ENCODE measurements at regions not wholly inside any gene's neighbourhood (a gene's known extent, or its start where the extent isn't known, plus 50 kb on each side); places are given as distances from the start of the nearest gene placed in this dataset.
"Not testable (repeated sequence)": the region's sequence is repeated elsewhere in the genome, so short reads cannot be mapped to it uniquely, and the experiment has no call there.

DNA sequence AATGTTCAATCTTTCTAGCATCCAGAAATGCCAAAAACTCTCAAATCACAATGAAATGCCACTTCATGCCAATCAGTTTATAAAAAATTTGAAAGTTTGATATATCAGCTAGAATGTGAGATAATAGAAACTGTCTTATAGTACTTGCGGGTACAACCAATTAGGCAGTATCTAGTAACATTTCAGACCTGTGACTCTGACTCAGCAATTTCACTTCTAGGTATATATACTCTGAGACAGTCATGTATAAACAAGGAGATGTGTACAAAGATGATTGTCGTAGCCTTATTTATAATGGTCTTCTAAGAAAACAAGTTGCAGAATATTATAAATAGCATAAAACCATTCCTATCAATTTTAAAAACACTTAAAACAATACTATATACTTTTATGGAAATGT is 252.3 kb upstream of the PODXL start:
- no peaks in the 10 kb centered on the region for H3K4me1 ChIP-seq (ENCODE audit: insufficient read depth)
- no peak overlapping the region for H3K4me3 ChIP-seq (ENCODE audit: low read depth, low read length)
- H3K27ac ChIP-seq (ENCODE audit: low read depth), result no peak overlapping the region
- DNase-seq (ENCODE audit: extremely low spot score), result no peak
- 87% methylated on average over 2 of the region's 2 CpGs for WGBS
- no peaks in the 10 kb centered on the region for H3K36me3 ChIP-seq (ENCODE audit: insufficient read depth)

GRCh38 chr7:131808156-131808555 is 251.7 kb upstream of the PODXL start:
- not testable (repeated sequence) for DNase-seq (ENCODE audit: extremely low spot score); H3K36me3 ChIP-seq (ENCODE audit: insufficient read depth); H3K27ac ChIP-seq (ENCODE audit: low read depth); H3K4me1 ChIP-seq (ENCODE audit: insufficient read depth); H3K4me3 ChIP-seq (ENCODE audit: low read depth, low read length)
- WGBS, result 84% methylated on average over 8 of the region's 8 CpGs

GRCh38 chr7:131803816-131804215 is 247.4 kb upstream of the PODXL start:
- 67% methylated on average over 7 of the region's 7 CpGs for WGBS
- no peak overlapping the region for H3K27ac ChIP-seq (ENCODE audit: low read depth)
- no peak for DNase-seq (ENCODE audit: extremely low spot score)
- H3K4me1 ChIP-seq (ENCODE audit: insufficient read depth), result no peaks in the 10 kb centered on the region
- H3K4me3 ChIP-seq (ENCODE audit: low read depth, low read length), result no peak overlapping the region
- no peaks in the 10 kb centered on the region for H3K36me3 ChIP-seq (ENCODE audit: insufficient read depth)

DNA sequence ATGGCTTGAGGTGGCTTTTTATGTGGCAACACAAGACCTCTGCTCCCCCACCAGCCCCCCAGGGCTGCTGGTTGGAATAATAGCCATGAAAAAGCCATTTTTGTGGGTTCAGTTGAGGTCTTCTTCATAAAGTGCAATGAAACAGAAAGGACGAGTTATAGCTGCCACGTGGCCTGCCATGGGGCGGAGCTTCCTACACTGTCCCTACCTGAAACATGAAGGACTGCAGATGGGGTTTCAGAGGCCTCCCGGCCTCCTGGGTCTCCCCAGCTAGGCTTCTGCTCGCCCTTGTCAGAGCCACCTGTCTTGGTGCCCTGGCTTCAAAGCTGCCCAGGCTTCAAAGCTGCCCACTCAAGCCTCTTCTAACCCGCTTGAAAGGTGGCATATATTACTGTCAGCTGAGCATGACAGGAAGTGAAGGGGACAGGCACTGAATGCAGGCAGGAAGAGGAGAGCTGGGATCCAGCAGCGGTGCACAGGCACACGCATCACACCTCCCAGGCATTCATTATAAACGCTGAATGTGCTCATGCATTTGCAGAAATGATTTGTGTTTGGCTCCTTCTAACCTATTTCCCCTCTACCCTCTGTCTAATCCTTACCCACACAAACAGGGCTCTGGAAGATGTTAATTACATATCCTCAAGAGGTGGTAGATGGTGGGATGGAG is 245.9 kb upstream of the PODXL start:
- no peak for DNase-seq (ENCODE audit: extremely low spot score)
- WGBS, result 81% methylated on average over 9 of the region's 9 CpGs
- Histone ChIP-seq H3K4me1 (ENCODE audit: insufficient read depth) (no peaks in the 10 kb centered on the region), H3K27ac (ENCODE audit: low read depth) (no peak overlapping the region), H3K4me3 (ENCODE audit: low read depth, low read length) (no peak overlapping the region), H3K36me3 (ENCODE audit: insufficient read depth) (no peaks in the 10 kb centered on the region)

DNA sequence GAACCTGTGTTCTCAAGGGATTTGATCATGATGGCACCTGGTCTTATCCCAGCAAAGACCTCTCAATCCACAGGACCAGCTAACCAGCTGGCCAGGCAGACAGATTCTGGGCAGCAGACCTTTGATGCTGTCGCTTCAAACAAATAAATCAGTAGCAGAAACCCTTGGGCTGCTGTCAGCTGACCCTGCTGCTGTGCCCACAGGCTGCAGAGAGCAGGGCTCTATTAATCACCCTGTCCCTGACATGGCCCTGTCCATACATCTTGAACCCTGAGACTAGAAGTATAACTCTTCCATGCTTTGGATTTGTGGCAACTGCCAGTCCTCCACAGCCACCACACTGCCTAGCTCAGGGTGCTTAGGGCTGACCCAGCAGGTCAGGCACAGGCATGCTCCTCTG is 244.1 kb upstream of the PODXL start:
- no peak for DNase-seq (ENCODE audit: extremely low spot score)
- 56% methylated on average over 1 of the region's 1 CpG for WGBS
- Histone ChIP-seq H3K36me3 (ENCODE audit: insufficient read depth) (no peaks in the 10 kb centered on the region), H3K27ac (ENCODE audit: low read depth) (no peak overlapping the region), H3K4me1 (ENCODE audit: insufficient read depth) (no peaks in the 10 kb centered on the region), H3K4me3 (ENCODE audit: low read depth, low read length) (no peak overlapping the region)

DNA sequence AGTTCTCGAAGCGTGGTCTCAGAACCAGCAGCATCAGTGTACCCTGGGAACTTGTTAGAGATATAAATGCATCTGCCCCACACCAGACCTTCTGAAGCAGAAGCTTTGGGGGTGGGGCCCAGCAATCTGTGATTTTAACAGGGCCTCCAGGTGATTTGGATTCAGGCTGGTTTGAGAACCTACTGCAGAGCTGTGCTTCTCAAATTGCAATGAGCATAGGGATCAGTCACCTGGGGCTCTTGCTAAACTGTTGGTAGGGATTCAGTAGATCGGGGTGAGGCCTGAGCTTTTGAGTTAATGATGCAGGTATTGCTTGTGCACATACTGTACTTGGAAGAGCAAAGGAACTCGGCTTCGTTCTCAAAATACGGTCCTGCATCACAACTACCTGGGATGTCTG is 243.6 kb upstream of the PODXL start:
- Histone ChIP-seq H3K27ac (ENCODE audit: low read depth) (no peak overlapping the region), H3K4me1 (ENCODE audit: insufficient read depth) (no peaks in the 10 kb centered on the region), H3K4me3 (ENCODE audit: low read depth, low read length) (no peak overlapping the region), H3K36me3 (ENCODE audit: insufficient read depth) (no peaks in the 10 kb centered on the region)
- DNase-seq (ENCODE audit: extremely low spot score), result no peak
- WGBS, result 74% methylated on average over 6 of the region's 6 CpGs

DNA sequence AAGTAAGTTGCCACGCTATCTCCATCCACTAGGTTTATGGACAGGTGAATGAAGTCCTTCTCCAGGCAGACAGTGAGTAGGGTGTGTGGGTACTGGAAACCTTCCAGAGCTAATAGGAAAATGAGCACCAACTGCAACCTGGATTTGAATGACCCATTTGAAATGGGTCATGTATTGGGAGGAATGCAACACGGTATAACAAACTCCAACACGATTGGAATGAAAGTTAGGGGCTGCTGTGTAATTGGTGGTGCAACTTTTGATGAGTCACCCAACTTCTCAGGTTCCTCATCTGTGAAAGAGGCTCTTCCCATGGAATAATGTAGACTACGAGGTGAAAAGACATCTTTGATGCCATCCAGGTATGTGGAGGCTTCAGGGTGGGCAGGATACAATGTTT is 241.4 kb upstream of the PODXL start:
- 81% methylated on average over 4 of the region's 4 CpGs for WGBS
- no peak overlapping the region for H3K4me3 ChIP-seq (ENCODE audit: low read depth, low read length)

GRCh38 chr7:131795400-131795799 is 239.0 kb upstream of the PODXL start:
- WGBS, result 90% methylated on average over 10 of the region's 10 CpGs
- H3K4me3 ChIP-seq (ENCODE audit: low read depth, low read length), result no peak overlapping the region
- no peaks in the 10 kb centered on the region for H3K36me3 ChIP-seq (ENCODE audit: insufficient read depth)
- no peaks in the 10 kb centered on the region for H3K4me1 ChIP-seq (ENCODE audit: insufficient read depth)
- no peak overlapping the region for H3K27ac ChIP-seq (ENCODE audit: low read depth)
- DNase-seq (ENCODE audit: extremely low spot score), result no peak

More for the DNA sequence above, 241.4 kb upstream of the PODXL start:
- Histone ChIP-seq H3K27ac (ENCODE audit: low read depth) (no peak overlapping the region), H3K4me1 (ENCODE audit: insufficient read depth) (no peaks in the 10 kb centered on the region), H3K36me3 (ENCODE audit: insufficient read depth) (no peaks in the 10 kb centered on the region)
- DNase-seq (ENCODE audit: extremely low spot score), result no peak

DNA sequence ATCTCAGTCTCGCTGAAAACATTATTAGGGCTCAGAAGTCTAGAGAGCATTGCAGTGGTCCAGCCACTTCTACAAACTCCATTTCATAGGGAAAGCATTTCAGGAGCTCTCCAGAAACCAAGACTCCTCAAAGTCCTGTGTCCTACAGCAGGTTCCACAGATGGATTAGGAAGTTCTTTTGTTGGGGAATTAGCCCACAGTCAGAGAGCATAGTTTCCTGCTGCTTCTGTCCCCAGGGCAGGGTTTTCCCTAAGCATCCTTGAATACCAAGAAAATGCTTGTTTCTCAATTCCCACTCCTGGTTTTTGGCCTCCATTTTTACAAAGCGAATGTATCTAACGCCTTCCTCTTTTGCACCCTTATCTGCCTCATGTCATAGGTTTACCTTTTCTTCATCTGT is 235.9 kb upstream of the PODXL start:
- Histone ChIP-seq H3K27ac (ENCODE audit: low read depth) (no peak overlapping the region), H3K36me3 (ENCODE audit: insufficient read depth) (no peaks in the 10 kb centered on the region), H3K4me3 (ENCODE audit: low read depth, low read length) (no peak overlapping the region), H3K4me1 (ENCODE audit: insufficient read depth) (no peaks in the 10 kb centered on the region)
- WGBS, result 83% methylated on average over 3 of the region's 3 CpGs
- DNase-seq (ENCODE audit: extremely low spot score), result no peak

- Histone ChIP-seq H3K27ac (ENCODE audit: low read depth) (no peak overlapping the region), H3K36me3 (ENCODE audit: insufficient read depth) (no peaks in the 10 kb centered on the region), H3K4me1 (ENCODE audit: insufficient read depth) (no peaks in the 10 kb centered on the region), H3K4me3 (ENCODE audit: low read depth, low read length) (no peak overlapping the region)
- 43% methylated on average over 1 of the region's 1 CpG for WGBS
- DNase-seq (ENCODE audit: extremely low spot score), result no peak
Observed at GRCh38 chr7:131787101-131787500, 230.7 kb upstream of the PODXL start.

DNA sequence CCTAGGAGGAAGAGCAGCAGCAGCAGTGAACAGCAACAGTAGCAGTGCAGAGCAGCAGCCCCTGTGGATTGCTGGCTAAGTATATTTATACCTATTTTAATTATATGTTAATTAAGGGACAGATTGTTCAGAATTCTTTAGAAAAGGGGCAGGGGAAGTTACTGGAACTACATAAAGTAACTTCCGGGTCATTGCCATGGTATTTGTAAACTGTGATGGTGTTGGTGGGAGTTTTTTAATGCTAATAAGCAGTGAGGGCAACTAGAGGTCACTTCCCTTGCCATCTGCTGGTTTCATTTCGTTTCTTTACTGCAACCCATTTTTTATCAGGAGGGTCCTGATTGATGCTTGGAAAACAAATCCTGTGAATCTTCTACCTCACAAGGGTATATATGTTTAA is 229.8 kb upstream of the PODXL start:
- Histone ChIP-seq H3K4me1 (ENCODE audit: insufficient read depth) (no peaks in the 10 kb centered on the region), H3K27ac (ENCODE audit: low read depth) (no peak overlapping the region), H3K36me3 (ENCODE audit: insufficient read depth) (no peaks in the 10 kb centered on the region), H3K4me3 (ENCODE audit: low read depth, low read length) (no peak overlapping the region)
- no peak for DNase-seq (ENCODE audit: extremely low spot score)
- WGBS, result 59% methylated on average over 2 of the region's 2 CpGs

GRCh38 chr7:131778601-131779000 is 222.2 kb upstream of the PODXL start:
- WGBS, result 86% methylated on average over 2 of the region's 2 CpGs
- Histone ChIP-seq H3K27ac (ENCODE audit: low read depth) (no peak overlapping the region), H3K4me1 (ENCODE audit: insufficient read depth) (no peaks in the 10 kb centered on the region), H3K36me3 (ENCODE audit: insufficient read depth) (no peaks in the 10 kb centered on the region), H3K4me3 (ENCODE audit: low read depth, low read length) (no peak overlapping the region)
- DNase-seq (ENCODE audit: extremely low spot score), result no peak

DNA sequence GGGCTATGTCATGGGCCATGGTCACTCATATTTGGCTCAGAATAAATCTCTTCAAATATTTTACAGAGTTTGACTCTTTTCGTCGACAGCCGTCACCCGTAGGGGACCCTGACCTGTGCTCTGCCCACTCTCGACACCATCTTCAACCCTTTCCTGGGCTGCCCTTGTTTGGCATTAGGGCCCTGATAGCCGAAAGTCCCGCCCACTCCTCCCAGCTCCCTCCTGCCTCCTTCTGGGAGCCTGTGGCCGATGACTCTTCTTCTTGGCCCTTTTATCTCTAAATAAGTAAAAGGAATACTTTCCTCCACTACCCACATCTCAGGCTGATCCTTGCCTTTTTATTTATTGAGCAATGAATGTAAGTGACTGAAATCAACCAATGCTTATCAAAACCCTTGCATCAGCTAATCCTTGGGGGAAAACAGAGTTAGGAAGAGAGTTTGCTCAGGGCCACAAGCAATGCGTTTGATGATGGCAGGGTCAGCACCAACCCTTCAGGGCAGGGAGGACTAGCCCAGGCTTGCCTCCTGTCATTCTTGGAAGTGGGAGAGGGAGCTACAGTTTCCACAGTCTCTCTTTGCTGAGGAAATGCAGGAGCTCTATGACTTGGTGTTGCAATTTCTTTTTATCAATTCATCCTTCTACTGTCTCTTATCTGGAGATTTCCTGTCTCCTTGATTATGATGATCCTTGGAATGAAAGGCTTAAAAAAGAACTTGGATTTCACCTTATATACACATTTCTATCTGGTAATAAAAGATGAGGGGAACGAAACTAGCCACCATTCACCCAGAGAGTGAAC is 218.2 kb upstream of the PODXL start:
- no peak for DNase-seq (ENCODE audit: extremely low spot score)
- H3K27ac ChIP-seq (ENCODE audit: low read depth), result no peak overlapping the region
- 64% methylated on average over 10 of the region's 10 CpGs for WGBS
- H3K4me1 ChIP-seq (ENCODE audit: insufficient read depth), result no peaks in the 10 kb centered on the region
- H3K36me3 ChIP-seq (ENCODE audit: insufficient read depth), result no peaks in the 10 kb centered on the region
- H3K4me3 ChIP-seq (ENCODE audit: low read depth, low read length), result no peak overlapping the region

GRCh38 chr7:131773413-131773812 is 217.0 kb upstream of the PODXL start:
- WGBS, result 52% methylated on average over 2 of the region's 2 CpGs
- Histone ChIP-seq H3K27ac (ENCODE audit: low read depth) (no peak overlapping the region), H3K36me3 (ENCODE audit: insufficient read depth) (no peaks in the 10 kb centered on the region), H3K4me1 (ENCODE audit: insufficient read depth) (no peaks in the 10 kb centered on the region), H3K4me3 (ENCODE audit: low read depth, low read length) (no peak overlapping the region)
- no peak for DNase-seq (ENCODE audit: extremely low spot score)

All from urinary bladder (tissue), 3 donors.